Glomerular visceral epithelial cell (primary cell): ENCODE measurements at regions not wholly inside any gene's neighbourhood (a gene's known extent, or its start where the extent isn't known, plus 50 kb on each side); places are given as distances from the start of the nearest gene placed in this dataset.

Experiments used
- DNase-seq: peaks from one replicate; pipeline ENCODE4 v3.0.0-alpha.2; 2016; ENCODE audit errors: extremely low spot score

DNA sequence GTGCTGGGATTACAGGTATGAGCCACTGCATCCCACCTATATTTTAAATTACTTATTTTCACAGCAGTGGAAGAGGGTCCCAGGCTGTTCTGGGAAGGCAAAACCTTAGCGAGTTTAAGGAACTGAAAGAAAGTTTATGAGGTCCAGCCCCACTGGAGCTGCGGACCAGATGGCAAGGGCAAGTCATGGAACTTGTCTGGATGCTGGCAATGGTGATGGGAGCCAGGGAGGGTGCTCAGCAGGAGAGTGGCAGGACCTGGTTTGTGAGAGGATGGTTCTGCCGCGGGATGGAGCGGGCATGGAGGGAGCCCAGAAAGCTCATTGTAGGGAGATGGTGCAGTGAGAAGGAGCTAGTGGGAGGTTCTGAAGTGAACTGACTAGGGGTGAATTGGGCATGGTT, 50.6 kb upstream of the SLC45A1 start:
- no peak for DNase-seq

DNA sequence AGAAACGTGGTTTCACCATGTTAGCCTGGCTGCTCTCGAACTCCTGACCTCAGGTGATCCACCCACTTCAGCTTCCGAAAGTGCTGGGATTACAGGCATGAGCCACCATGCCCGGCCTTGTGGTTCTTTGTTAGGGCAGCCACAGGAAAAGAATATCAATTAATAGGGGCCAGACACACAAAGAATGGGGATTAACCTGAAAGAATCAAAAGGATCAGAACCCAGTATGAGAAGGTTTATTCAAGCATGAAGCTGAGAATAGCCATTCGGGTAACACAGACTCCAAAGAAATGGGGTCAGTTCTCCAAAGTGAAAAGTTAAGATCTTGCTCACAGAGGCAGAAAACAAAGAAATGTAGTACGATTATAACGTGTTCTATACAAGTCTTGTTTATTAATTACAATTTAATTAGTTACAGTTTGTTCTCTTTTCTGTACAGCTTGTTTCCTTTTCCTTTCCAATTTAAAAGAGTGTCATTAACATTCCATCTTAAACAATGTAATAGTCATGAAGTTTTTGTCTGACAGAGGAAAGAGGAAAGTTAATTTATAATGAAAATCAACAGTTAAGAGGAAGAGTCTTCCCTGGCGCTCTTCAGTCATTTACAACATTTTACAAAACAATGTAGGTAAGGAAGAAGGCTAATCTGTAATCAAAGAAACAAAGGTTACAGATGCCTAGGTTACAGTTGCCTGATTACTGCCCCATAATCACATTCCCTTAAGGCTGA, 51.3 kb upstream of the SLC45A1 start:
- no peak for DNase-seq

DNA sequence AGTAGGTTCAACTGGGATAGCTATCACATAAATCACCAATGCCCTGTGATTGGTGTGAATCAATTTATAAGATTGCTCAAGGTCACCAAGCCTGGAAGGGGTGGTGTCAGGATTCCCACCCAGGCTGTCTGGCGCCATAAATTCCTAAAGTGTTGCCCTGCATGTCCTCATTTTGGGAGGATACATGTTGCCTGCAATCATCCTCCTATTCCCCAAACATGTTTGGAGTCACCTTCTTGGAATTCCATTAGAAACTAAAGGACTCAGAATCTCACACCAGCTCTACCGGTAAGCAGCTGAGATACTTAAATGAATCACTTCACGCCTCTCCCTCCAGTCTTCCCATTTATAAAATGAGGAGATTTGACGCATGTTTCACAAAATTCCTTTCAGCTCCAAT, 54.1 kb upstream of the SLC45A1 start:
- DNase-seq = peak; percentile 8

DNA sequence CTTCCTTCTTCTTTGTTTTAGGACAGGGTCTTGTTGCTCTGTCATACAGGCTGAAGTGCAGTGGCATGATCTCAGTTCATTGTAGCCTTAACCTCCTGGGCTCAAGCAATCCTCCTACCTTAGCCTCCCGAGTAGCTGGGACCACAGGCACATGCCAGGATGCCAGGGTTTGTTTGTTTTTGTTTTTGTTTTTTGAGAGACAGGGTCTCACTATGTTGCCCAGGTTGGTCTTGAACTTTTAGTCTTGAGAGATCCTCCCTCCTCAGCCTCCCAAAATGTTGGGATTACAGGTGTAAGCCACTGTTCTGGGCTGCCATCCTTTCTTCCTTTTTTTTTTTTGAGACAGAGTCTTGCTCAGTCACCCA, 56.5 kb upstream of the SLC45A1 start:
- no peak for DNase-seq

DNA sequence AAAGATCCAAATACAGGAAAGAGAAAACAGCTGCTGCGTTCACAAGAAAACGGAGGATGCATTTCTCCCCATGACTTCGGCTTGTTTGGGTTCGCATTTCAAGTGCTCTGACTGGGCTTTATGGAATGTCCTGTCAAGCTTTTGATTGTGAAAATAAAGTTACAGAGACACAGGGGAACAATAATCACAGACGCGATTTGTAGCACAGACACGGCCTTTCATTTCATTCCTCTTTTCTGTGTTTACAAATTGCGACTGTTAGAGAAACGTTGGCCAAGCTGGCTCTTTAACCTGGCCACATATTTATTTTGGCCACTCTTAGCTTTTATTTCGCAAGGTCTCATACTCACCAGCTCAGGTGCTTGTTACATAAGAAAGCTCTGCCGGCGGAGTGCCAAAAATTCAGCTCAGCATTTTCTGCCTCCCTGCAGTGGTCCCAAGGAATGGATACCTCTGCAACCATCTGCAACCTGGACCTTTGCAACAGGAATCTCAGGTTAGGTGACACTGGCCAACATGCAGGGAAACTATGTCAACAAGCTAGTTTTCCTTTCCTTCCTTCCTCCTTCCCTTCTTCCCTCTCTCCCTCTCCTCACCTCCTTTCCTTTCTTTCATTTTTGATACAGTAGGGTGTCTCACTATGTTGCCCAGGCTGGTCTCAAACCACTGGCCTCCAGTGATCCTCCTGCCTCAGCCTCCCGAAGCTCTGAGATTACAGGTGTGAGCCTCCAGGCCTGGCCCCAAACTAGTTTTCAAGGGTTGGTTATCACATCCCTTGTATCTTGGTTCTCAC, 58.2 kb upstream of the SLC45A1 start:
- peak; percentile 36 for DNase-seq

DNA sequence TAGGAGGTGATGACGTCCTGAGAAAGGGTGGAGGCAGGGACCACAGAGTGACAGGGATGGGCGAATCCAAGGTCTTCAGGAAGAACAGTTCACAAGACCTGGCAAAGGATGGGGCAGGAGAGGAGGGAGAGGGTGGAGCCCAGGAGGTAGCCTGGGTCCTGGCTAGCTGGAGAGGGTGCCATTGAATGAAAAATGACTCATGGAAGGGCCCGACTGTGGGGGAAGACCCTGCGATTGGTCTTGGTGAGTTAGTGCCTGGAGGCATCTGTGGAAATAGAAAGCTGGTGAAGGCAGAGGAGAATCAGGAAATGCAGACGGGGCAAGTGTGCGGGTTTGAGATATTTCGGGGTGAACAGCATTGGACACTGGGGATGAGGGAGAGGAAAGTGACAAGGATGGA, 60.3 kb upstream of the SLC45A1 start:
- DNase-seq = no peak

DNA sequence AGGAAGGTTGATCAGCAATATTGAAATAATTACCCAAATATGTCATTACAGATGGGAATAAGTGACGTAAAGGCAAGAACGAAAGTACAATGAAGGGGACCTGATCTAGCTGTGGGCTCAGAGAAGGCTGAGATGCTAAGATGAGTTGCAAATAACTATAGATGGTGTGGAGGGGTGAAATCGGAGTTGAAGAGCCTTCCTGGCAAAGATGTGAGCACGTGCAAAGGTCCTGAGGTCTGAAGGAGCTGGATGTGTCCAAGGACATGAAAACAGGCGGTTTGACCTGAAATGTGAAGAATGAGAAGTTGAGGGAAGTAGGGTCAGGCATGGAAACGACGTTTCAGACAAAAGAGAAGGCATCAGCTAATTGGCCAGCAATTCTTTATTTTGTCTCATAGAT, 61.6 kb upstream of the SLC45A1 start:
- DNase-seq = no peak

DNA sequence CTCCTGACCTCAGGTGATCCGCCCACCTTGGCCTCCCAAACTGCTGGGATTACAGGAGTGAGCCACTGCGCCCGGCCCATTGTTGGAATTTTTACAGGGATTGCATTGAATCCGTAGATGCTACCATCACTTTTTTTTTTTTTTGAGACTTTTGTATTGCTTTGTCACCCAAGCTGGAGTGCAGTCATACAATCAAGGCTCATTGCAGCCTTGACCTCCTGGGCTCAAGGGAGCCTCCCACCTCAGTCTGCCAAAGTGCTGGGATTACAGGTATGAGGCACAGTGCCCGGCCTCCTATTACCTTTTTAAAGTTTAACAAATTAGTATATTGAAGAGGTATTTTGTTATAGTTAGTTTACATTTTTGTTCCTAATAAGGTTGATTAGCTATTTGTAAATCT, 62.2 kb upstream of the SLC45A1 start:
- DNase-seq = no peak

DNA sequence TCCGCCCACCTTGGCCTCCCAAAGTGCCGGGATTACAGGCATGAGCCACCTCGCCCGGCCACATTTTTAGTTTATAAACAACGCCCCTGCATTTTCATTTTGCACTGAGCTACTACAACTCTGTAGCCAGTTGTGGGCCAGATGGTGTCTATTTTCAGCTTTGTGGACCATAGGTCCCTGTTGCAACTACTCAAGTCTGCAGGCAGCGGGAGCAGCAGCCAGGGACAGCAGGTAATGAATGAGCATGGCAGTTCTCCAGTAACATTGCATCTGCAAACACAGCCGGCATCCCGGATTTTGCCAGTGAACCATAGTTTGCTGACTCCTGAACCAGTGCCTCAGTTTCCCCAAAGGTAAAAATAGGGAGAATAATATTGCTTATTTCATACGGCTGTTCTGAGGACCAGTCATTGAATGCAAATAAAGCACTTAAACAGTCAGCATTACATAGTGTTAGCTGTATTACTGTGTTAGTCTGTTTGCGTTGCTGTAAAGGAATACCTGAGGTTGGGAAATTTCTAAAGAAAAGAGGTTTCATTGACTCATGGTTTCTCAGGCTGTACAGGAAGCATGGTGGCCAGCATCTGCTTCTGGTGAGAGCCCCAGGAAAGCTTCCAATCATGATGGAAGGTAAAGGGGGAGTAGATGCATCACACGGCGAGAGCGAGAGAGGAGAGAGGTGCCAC, 65.5 kb upstream of the SLC45A1 start:
- no peak for DNase-seq

DNA sequence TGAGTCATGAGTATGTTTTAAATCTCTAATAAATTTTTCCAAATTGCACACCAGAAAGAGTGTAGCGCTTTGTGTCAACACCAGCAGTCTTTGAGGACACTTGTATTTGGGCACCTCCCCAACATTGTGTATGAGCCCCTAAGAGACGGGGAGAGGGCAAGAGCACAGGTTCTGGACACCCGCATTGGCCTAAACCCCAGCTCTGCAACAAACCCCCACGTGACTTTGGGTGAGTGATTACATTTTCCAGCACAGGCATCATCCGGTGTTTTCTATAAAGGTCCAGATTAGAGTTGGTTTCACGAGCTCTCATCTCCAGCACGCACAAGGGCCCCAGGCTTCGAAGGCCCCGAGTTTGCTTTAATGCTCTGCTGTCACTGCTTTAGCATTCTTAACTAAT, 66.3 kb upstream of the SLC45A1 start:
- no peak for DNase-seq

DNA sequence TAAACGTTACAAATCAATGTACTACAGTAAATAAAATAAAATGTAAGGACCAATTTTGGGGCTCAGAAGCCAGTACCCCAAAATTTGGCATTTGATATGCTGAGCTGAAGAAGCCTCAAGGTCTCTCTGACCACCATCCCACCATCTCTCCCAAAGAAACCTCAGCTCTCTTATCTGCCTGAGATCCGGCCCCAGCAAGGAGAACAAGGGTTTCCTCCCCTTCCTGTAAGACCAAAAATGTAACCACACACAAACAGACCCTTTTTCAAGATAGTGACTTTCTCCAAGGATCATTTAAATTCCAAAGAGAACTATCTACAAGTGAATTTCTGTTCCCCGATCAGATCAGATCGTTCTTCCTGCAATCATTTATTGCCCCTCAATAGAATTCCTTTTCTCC, 68.1 kb upstream of the SLC45A1 start:
- DNase-seq = no peak

DNA sequence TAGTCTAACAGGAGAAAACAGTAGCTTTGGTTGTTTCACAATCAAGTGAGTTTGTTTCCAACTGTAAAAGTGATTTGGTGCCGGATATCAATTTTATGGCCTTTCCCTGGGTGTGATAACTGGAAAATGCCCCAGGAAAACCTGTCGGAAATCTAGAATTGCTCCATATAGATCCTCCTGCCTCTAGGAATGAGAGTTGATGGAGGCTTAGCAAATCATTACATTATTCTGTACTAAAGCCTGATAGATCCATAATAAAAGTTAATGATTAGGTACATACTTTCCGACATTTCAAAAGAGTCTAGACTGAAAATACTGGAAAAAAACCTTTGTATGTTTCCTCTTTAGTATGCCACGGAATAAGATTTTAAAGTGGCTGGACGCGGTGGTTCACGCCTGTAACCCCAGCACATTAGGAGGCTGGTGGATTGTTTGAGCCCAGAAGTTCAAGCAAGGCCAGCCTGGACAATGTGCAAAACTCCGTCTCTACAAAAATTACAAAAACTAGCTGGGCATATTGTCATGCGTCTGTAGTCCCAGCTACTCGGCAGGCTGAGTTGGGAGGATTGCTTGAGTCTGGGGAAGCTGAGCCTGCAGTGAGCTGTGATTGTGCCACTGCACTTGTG, 70.0 kb upstream of the SLC45A1 start:
- no peak for DNase-seq

DNA sequence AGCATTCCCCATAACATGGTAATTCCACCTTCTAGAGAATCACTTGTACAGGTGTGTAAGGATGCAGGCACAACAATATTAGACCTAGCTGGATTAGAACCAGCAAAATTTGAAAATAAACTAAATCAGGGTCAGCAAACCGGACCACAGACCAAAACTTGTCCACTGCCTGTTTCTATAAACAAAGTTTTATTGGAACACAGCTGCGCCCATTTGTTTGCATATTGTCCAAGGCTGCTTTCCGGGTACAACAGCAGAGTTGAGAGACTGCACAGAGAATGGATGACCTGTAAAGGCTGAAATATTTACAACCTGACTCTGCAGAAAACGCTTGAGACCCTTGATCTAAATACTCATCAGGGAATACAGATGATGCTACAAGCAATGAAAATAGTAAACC, 73.6 kb upstream of the SLC45A1 start:
- DNase-seq = no peak

DNA sequence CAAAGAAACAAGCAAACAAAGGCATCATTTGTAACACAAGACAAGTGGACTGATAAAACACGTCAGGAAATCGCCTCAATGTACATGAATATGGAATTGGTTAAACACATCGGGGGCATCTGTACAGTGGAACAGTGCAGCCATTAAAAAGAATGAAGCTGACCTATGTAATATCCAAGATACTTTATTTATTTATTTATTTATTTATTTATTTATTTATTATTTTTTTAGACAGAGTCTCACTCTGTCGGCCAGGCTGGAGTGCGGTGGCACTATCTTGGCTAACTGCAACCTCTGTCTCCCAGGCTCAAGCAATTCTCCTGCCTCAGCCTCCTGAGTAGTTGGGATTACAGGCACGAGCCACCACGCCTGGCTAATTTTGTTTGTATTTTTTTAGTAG, 75.4 kb upstream of the SLC45A1 start:
- DNase-seq = no peak

DNA sequence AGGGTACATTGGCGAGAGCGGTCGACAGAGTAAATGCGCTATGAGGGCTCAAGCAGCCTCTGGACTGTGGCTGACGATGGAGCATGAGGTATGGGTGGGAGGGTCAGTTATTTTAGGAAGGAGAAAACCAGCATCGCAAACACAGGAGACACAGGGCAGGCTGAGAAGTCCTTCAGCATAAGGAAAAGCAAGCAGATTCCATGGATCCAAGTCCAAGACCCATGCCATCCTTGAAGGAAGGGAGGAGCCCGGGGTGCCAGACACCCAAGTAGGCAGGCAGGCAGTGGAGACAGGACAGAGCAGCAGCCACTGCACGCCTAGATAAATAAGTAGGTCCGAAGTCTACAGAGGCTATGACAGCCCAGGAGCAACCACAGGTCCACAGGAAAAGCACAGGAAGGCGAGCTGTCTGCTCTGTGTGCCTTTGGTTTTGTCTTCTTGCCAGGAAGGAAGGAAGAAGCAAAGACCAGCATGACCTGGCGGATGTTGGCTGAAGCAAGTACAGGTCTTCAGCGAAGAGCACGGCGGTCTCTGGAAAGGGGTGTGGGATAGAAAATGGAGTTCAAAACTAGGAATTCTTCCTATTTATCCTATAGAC, 76.4 kb upstream of the SLC45A1 start:
- DNase-seq = no peak

DNA sequence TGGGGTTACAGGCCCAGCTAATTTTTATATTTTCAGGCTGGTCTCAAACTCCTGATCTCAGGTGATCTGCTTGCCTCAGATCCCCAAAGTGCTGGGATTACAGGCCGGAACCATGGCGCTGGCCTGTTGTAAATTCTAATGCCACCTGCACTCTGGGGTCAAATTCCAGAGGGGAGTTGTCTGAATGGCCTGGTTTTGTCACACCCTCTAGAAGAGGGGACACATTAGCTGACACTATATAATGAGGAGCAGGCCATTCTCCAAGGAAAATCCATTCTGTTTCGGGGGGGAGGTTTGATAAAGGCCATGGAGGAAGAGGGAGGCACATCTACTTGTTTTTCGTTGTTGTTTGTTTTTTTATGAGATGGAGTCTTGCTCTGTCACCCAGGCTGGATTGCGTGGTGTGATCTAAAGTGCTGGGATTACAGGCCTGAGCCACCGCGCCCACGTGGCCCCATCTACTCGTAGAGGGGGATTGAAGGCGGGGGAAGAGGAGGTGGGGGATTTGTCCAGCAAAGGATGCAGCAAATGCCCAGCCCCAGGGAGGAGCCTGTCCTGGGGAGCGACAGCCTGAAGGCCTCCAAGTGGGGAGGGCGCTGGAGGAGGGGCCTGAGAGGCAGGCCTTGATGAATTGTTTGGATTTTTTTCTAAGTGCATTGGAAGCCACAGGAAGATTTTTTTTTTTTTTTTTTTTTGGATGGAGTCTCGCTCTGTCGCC, 78.4 kb upstream of the SLC45A1 start:
- no peak for DNase-seq

DNA sequence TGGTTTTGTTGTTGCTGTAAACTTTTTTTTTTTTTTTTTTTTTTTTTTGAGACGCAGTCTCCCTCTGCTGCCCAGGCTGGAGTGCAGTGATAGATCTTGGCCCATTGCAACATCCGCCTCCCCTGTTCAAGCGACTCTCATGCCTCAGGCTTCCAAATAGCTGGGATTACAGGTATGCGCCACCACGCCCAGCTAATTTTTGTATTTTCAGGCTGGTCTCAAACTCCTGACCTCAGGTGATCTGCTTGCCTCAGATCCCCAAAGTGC, 78.9 kb upstream of the SLC45A1 start:
- DNase-seq = peak; percentile 25

DNA sequence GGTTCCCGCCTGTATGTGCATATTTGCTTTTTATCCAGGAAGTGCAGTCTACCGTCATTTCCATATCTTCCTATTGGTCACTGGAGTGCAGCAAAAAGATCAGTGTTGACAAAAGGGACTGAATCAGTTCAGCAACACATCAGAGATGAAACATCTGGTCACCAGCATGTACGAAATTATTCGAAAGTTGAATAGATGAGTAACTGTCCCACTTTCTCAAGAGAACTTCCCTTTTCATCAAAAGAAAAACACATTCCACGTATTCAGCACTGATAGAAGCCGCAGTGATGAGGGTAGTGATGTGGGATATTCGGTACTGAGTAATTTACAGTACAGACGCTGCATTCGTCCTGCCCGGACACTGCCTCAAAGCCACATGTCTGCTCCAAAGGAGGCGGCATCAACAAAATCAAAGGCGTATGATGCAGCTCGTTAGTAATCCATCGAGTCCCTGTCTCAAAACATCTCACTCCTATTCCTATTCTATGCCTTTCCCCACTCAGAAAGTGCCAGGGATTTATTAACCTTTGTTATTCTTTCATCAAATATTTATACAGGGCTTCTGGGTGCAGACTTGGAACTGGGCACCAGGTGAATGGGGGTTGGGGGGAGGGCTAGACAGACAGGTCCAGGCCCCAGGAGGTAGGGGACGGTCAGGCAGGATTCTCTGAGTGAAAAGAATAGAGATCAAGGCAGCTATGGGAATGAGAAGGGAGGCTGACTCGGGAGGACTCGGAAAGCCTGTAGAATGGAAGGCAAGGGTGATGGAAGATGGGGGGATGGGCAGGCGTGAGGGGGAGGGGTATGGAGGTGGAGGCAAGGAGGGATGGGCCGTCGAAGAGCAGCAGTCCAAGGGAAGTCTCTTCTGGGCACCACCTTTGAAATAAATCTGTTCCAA, 79.5 kb upstream of the SLC45A1 start:
- peak; percentile 30 for DNase-seq

DNA sequence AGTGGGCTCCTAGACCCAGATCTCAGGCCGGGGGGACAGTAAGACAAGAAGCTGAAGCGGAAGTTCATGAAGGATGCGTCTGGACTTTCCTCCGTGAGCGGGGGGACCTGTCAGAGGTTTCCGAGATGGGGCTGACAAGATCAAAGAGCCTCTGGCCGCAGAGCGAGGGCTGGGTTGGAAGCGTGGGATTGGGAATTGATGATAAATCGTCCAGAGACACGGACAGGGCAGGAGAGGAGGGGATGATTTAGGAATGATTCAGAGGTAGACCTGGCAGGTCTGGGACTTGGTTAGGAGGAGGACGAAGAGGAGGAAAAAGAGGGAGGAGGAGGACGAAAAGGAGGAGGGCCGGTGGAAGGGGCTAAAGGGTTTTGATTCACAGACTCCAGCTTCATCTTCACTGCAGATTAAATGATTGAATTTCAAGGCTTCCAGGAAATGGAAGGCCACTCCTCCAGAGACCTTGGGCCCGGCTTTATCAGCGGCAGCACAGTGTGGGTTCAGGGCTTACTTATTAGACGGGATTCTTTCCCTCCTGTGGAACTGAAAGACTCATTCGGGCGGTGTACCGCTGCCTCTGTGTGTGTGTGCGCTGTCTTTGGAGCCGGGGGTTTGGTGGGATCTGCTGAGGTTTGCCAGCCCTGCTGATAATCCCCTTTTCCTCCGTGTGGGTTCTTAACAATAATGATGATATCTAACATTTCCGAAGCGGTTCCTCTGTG, 85.7 kb upstream of the SLC45A1 start:
- DNase-seq = no peak

DNA sequence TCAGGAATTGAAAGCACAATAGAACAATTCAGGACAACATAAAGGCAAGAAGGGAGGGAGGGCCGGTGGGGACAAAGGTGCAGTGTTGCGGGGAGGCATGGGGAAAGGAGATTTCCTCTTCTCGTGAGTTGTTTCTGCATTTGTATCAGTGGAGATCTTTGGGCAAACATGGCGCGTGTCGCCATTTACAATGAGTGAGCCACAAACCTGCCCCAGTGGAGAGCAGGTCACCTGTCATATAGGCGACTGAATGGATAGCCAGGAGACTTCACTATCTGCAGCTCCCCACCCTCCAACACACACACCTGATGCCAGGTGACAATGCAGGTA, 87.7 kb upstream of the SLC45A1 start:
- no peak for DNase-seq
